Fibroblast of lung (primary cell): ENCODE measurements at regions not wholly inside any gene's neighbourhood (a gene's known extent, or its start where the extent isn't known, plus 50 kb on each side); places are given as distances from the start of the nearest gene placed in this dataset.

Source experiments
- DNase-seq, 2 donors: peaks; one replicate each; pipeline versions ENCODE4 v3.0.0 to v3.0.0-alpha.2; 2010; ENCODE audit warnings: low read depth in 2 of 2
- H2AFZ ChIP-seq: 2 replicates; pipeline ENCODE4 v1.5.1; 2012; ENCODE audit warnings: low read length, control low read depth, inconsistent platforms
- H3K27ac ChIP-seq: 2 replicates; pipeline ENCODE4 v1.5.1; 2011; ENCODE audit warnings: low read length, control low read depth; ENCODE audit not compliant: insufficient read depth
- H3K27me3 ChIP-seq: 2 replicates; pipeline ENCODE4 v1.5.1; 2011; ENCODE audit warnings: mild to moderate bottlenecking, low read length; ENCODE audit not compliant: control insufficient read depth, insufficient read depth
- H3K36me3 ChIP-seq: 2 replicates; pipeline ENCODE4 v1.5.1; 2011; ENCODE audit warnings: low read length; ENCODE audit not compliant: control insufficient read depth, insufficient read depth
- H3K4me1 ChIP-seq: 2 replicates; pipeline ENCODE4 v1.5.1; 2011; ENCODE audit warnings: low read length; ENCODE audit not compliant: control insufficient read depth, insufficient read depth; ENCODE audit errors: extremely low read depth
- H3K4me2 ChIP-seq: 2 replicates; pipeline ENCODE4 v1.5.1; 2011; ENCODE audit warnings: low read length, control low read depth; ENCODE audit not compliant: insufficient read depth; ENCODE audit errors: extremely low read depth
- H3K4me3 ChIP-seq, 4 experiments: fragments of 200-600 bp in 1 of 4; sonication (generic) in 1 of 4; replicated peaks in 1 of 4; 2 replicates each; pipeline ENCODE4 v1.5.1; 2011 to 2016; ENCODE audit warnings: low read length in 4 of 4, low read depth in 3 of 4, mild to moderate bottlenecking in 3 of 4, control low read depth in 2 of 4, inconsistent platforms in 1 of 4, mixed read lengths in 1 of 4; ENCODE audit not compliant: insufficient read depth in 1 of 4; ENCODE audit errors: control extremely low read depth in 1 of 4
- H3K79me2 ChIP-seq: 2 replicates; pipeline ENCODE4 v1.5.1; 2012; ENCODE audit warnings: mild to moderate bottlenecking, low read length, inconsistent platforms; ENCODE audit not compliant: control insufficient read depth, insufficient read depth
- H3K9ac ChIP-seq: 2 replicates; pipeline ENCODE4 v1.5.1; 2011; ENCODE audit warnings: mild to moderate bottlenecking, low read length, control low read depth; ENCODE audit not compliant: insufficient read depth
- H3K9me3 ChIP-seq: 2 replicates; pipeline ENCODE4 v1.5.1; 2012; ENCODE audit warnings: low read depth, low read length; ENCODE audit not compliant: control insufficient read depth, insufficient read depth
- H4K20me1 ChIP-seq: 2 replicates; pipeline ENCODE4 v1.5.1; 2011; ENCODE audit warnings: low read length; ENCODE audit not compliant: control insufficient read depth, insufficient read depth; ENCODE audit errors: extremely low read depth
- EZH2 ChIP-seq: IDR thresholded peaks from 2 replicates; pipeline ENCODE4 v1.5.1; 2012; ENCODE audit warnings: low read length, control low read depth, mild to moderate bottlenecking; ENCODE audit errors: missing control alignments
- TF ChIP-seq, protein P1 (sequence below), 2 donors: IDR thresholded peaks in 1 of 2; conservative IDR thresholded peaks in 1 of 2; 1 replicate in 1 of 2; 2 replicates in 1 of 2; pipeline ENCODE4 v1.5.1; 2011 to 2012; ENCODE audit warnings: low read length in 2 of 2, control low read depth in 1 of 2, inconsistent platforms in 1 of 2, low read depth in 1 of 2, mild to moderate bottlenecking in 1 of 2

DNA sequence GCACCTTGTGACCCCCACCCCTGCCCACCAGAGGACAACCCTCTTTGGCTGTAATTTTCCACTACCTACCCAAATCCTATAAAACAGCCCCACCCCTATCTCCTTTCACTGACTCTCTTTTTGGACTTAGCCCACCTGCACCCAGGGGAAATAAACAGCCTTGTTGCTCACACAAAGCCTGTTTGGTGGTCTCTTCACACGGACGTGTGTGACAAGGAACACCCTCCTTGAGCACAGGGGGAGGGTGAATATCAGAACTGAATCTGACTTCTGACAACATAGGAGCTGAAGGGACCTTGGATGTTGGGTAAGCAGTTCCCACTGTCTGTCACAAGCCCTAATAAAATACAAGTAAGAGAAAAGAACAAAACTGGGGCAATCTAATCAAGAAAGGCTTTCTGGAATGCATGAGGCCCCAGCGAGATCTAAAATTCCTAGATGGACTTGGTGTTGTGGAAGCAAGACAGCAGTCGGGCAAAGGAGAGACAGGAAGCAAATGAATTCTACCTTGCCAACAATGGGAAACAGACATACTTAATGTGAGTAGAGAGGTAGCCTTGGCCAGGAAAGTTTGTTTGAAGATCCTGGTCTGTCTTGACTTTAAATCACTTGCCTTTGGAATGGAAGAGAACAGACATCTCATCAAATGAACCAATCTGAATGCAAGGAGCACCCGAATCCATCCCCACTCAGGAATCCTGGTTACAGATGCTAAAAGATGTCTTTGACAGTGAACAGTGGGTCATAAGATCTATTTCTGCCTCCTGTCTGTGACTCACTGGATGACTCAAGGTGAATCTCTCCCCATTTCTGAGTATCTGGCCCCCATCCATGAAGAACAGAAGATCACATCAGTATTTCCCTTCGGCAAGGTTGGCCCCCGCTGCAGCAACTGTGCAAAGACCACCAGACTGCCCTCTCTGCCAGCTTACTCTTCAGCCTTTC, 53.3 kb downstream of the OLFML3 start:
- Histone ChIP-seq H2AFZ (no peak overlapping the region), H3K79me2 (no peaks in the 10 kb centered on the region), H3K4me3 (no peak overlapping the region), H3K27ac (no peak overlapping the region), H3K36me3 (no peaks in the 10 kb centered on the region), H4K20me1 (no peaks in the 10 kb centered on the region), H3K4me1 (no peaks in the 10 kb centered on the region), H3K9ac (no peak overlapping the region), H3K4me2 (peak overlapping the region; percentile 62), H3K27me3 (no peaks in the 10 kb centered on the region), H3K9me3 (no peaks in the 10 kb centered on the region)
- TF ChIP-seq, protein P1, sequence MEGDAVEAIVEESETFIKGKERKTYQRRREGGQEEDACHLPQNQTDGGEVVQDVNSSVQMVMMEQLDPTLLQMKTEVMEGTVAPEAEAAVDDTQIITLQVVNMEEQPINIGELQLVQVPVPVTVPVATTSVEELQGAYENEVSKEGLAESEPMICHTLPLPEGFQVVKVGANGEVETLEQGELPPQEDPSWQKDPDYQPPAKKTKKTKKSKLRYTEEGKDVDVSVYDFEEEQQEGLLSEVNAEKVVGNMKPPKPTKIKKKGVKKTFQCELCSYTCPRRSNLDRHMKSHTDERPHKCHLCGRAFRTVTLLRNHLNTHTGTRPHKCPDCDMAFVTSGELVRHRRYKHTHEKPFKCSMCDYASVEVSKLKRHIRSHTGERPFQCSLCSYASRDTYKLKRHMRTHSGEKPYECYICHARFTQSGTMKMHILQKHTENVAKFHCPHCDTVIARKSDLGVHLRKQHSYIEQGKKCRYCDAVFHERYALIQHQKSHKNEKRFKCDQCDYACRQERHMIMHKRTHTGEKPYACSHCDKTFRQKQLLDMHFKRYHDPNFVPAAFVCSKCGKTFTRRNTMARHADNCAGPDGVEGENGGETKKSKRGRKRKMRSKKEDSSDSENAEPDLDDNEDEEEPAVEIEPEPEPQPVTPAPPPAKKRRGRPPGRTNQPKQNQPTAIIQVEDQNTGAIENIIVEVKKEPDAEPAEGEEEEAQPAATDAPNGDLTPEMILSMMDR (conservative IDR thresholded peaks at IDR 0.05 in 1 of 2, IDR thresholded peaks at IDR 0.05 in 1 of 2; ENCODE audit: low read depth in 1 of 2, low read length in 2 of 2): no peak
- no peak for TF ChIP-seq EZH2
- DNase-seq: peak; percentile 36 to 78

DNA sequence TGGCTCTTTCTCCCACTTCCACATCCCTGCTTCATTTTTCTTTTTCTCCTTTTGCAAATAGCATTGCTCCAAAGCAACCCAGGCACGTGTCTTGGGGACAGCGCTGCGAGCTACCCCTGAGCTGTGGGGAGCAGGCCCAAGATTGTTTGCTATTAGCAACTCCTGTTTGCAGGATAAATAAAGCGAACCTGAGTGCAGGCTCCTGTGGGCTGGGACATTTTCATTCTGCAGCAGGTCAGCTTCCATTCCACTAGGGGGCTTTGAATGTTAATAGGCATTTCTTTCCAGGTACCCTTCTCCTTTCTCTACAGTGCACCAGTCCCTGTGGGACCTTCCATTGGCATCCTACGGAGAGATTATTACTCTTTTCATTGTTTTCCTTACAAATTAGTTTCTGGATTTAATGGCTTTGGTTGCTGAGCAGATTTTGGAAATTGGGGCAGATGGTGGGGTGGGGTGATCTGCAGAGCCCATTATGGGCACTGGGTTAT, 54.0 kb downstream of the OLFML3 start:
- H4K20me1 ChIP-seq: no peaks in the 10 kb centered on the region
- TF ChIP-seq, protein P1 (conservative IDR thresholded peaks at IDR 0.05 in 1 of 2, IDR thresholded peaks at IDR 0.05 in 1 of 2; ENCODE audit: low read depth in 1 of 2, low read length in 2 of 2): peak; percentile 32 to 46
- TF ChIP-seq EZH2: no peak
- H3K9ac ChIP-seq: no peak overlapping the region
- H3K4me1 ChIP-seq: no peaks in the 10 kb centered on the region
- no peak overlapping the region for H3K4me3 ChIP-seq
- peak overlapping the region; percentile 62 for H3K4me2 ChIP-seq
- no peaks in the 10 kb centered on the region for H3K36me3 ChIP-seq
- no peaks in the 10 kb centered on the region for H3K79me2 ChIP-seq
- H3K27ac ChIP-seq: no peak overlapping the region
- H2AFZ ChIP-seq: no peak overlapping the region
- no peaks in the 10 kb centered on the region for H3K9me3 ChIP-seq
- peak in 1 of 2 donors; percentile 8 for DNase-seq
- no peaks in the 10 kb centered on the region for H3K27me3 ChIP-seq

DNA sequence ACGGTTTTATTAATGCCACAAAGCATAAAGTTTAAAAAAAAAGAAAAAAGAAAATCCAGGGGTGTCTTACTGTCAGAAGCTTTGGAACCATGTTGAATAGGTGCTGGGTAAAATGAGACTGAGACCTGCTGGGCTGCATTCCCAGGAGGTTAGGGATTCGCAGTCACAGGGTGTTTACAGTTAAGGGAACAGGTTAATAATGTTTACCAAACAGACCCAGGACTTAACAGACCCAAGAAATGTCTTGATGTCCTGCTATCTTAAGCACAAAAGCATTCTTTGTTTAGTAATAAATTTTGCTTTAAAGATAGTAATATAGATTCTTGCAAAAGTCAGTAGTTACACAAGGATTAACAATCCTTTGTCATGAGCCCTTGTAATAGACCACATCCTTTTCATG, 54.7 kb downstream of the OLFML3 start:
- no peak overlapping the region for H3K27ac ChIP-seq
- H3K79me2 ChIP-seq: no peaks in the 10 kb centered on the region
- H3K36me3 ChIP-seq: no peaks in the 10 kb centered on the region
- H3K9ac ChIP-seq: no peak overlapping the region
- H3K4me2 ChIP-seq: no peak overlapping the region
- H4K20me1 ChIP-seq: no peaks in the 10 kb centered on the region
- no peak for DNase-seq
- H2AFZ ChIP-seq: no peak overlapping the region
- TF ChIP-seq, protein P1 (conservative IDR thresholded peaks at IDR 0.05 in 1 of 2, IDR thresholded peaks at IDR 0.05 in 1 of 2; ENCODE audit: low read depth in 1 of 2, low read length in 2 of 2): no peak
- no peak for TF ChIP-seq EZH2
- H3K4me1 ChIP-seq: no peaks in the 10 kb centered on the region
- H3K27me3 ChIP-seq: peaks cover under 1% of the 10 kb centered on the region
- H3K9me3 ChIP-seq: no peaks in the 10 kb centered on the region
- H3K4me3 ChIP-seq: no peak overlapping the region
